HUDEP-2 (cell line): ENCODE measurements at regions not wholly inside any gene's neighbourhood (a gene's known extent, or its start where the extent isn't known, plus 50 kb on each side); places are given as distances from the start of the nearest gene placed in this dataset.
A peak's percentile ranks its signal among the peaks of the same experiment; 100 is the strongest.

ENCODE experiments used
- DNase-seq, 76 experiments: peaks; one replicate each; lab custom pipeline; 2025; ENCODE audit not compliant: unreplicated experiment in 76 of 76; lab: John Stamatoyannopoulos, UW

DNA sequence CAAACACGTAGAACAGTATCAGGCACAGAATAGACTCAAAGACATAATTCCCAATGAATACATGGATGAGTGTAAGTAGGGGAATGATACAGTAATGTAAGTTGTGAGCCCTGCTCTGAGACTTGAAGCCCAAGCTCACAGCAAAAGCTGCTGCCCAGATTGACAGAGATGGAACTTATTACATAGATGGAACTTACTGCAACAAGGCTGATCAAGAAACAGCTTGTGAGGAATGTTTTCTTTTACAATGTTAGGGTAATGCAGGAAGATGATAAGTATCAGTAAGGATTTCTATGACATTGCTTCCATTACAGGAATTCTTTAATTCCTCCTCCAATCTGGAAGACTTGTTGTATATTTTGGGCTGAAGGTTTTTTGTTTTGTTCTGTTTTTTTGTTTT, 278.4 kb downstream of the IL15 start:
- DNase-seq, result no peak

DNA sequence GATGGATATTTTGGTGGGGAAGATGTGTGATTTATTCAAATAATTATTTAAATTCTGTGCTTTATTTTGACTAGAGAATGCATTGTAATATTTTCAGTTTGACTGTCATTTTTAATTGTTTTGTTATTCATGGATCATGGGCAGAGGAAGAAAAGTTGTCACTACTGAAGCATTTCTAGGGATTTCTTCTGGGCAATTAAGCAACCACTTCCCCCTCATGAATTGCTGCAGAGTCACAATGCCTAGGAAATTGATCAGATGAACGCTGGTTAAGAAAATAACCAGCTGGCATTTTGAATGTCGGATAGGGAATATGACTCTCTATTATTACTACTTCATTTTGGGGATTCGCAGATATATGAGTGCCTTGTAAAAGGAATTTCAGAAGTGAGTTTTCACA, 283.3 kb downstream of the IL15 start:
- DNase-seq, result no peak

DNA sequence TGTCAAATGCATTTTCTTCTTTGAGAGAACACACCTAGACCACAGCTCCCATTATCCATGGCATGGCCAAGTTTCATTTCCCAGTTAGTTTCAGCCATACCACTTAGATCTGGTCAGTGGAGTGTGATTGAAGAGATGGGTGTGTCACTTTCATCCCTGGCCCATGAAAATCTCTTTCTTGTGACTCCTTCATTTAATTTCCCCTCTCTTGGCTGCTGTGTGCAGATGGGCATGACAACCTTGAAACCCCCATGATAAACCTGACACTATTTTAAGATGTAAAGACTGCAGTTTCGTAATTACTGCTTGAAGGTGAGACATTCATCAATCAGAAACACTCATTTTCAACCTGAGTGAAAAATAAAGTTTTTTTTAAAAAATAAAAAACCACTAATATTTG, 284.9 kb downstream of the IL15 start:
- no peak for DNase-seq

DNA sequence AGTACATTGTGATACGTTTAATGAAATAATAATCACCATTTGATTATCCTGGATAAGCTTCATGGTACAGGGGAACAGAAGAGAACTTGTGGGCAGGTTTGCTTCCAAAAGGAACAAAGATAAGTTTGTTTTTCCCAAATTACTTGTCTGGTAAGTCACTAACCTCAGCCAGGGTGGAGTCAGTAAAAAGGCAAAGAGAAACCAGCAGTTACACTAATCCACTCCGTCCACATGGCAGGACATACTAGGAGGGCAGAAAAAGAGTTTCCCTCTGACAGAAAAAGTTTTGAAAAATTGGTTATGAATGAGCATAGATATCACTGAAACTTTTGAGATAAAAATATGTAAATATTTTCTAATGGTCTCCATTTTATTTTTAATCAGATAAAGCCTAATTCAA, 285.9 kb downstream of the IL15 start:
- DNase-seq, result peak in 5 of 76 experiments; percentile 2 to 18 (median 7)

- DNase-seq, result peak in 14 of 76 experiments; percentile 3 to 44 (median 9)
Observed at GRCh38 chr4:141926406-141926805, 290.0 kb downstream of the IL15 start.

DNA sequence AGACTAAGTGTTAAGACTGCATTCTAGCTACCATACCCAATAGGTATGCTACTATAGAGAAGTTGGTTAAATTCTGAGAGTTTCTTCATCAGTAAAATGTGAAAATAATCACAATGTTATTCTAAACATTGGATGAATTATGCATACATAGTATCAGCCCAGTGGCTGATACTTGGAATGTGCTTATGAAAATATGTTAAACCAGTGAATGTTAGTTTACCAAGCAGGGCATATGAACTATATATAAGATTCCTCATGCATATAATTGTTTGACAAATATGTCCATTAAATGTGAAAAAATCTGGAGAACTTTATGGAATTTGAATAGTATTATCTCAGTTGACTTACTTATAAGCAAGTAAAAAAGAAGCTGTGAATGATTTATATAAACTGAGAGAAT, 296.1 kb downstream of the IL15 start:
- no peak for DNase-seq

- DNase-seq, result no peak
Observed at GRCh38 chr4:141933978-141934377, 297.6 kb downstream of the IL15 start.

DNA sequence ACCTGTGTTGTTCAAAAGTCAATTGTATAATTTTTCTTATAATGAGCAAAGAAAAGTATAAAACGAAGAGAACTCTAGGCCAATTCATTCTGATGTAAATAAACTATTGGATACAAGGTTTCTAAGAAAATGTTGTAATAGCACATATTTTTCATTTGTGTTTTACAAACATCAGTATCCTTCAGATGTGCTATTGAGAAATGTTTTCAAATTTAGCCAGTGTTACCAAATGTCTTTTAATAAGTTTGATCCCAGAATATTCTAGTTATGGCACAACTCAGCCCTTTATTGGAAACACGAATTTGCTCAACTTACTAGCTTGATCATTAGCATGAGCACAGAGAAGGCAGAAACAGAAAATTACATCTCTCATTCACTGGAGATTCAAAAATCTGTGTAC, 319.3 kb downstream of the IL15 start:
- DNase-seq, result no peak

DNA sequence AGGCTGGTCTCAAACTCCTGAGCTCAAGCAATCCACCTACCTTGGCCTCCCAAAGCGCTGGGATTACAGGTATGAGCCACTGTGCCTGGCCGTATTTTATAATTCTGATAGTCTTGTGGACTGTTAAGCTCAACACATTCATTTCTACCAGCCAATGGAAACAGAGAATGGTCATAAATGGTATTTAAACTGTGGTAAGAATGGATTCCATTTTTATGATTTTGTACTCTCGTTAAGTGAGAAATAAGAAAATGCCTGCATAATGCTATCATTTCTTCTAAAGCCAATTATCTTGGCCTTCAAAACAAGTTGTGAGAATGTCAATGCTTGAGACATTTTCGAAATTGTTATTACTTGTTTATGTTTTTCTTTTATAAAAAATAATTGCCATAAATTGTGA, 321.0 kb downstream of the IL15 start:
- DNase-seq, result no peak

DNA sequence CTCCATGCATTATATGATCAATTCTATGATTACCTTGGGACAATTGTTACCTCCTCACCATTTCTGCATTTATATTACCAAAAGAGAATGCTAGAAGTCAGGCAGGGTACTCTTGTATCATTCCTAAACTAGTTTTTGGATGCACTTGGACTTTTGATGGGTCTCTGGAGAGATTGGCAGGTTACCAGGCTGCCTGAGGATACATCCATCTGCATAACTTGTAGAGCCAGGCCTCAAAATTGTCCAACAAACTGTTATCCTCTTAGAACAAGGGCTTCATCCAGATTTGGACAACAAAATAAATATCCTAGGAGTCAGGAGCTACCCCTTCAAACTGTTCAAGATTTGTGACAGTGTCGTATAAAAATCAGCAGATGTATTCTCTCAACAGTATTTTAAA, 326.1 kb downstream of the IL15 start:
- no peak for DNase-seq

DNA sequence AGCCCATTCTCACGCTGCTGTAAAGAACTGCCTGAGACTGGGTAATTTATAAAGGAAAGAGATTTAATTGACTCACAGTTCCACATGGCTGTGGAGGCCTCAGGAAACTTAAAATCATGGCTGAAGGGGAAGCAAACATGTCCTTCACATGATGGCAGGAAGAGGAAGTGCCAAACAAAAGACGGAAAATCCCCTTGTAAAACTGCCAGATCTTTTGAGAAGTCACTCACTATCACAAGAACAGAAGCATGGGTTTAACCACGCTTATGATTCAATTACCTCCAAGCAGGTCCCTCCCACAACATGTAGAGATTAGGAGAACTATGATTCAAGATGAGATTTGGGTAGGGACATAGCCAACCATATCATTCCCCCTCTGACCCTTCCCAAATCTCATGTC, 335.5 kb downstream of the IL15 start:
- no peak for DNase-seq

DNA sequence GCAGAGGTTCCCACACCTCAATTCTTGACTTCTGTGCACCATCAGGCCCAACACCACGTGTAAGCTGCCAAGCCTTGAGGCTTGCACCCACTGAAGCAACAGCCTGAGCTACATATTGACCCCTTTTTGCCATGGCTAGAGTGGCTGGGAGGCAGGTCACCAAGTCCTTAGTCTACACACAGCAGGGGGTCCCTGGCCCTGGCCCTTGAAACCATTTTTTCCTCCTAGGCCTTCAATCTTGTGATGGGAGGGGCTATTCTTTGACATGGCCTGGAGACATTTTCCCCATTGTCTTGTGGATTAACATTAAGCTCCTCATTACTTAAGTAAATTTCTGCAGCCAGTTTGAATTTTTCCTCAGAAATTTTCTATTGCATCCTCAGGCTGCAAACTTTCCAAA, 336.6 kb downstream of the IL15 start:
- DNase-seq, result no peak
